ENCODE measurements at regions not wholly inside any gene's neighbourhood (a gene's known extent, or its start where the extent isn't known, plus 50 kb on each side); places are given as distances from the start of the nearest gene placed in this dataset.
"Not testable (repeated sequence)": the region's sequence is repeated elsewhere in the genome, so short reads cannot be mapped to it uniquely, and the experiment has no call there.

GRCh38 chr7:125984795-125985194 is 1055.2 kb upstream of the POT1 start:
- no peak for DNase-seq

GRCh38 chr7:125971656-125972055 is 1042.0 kb upstream of the POT1 start:
- DNase-seq, result no peak

GRCh38 chr7:125966278-125967048 is 1036.8 kb upstream of the POT1 start:
- DNase-seq, result no peak

GRCh38 chr7:125934955-125935354 is 1005.3 kb upstream of the POT1 start:
- no peak for DNase-seq

GRCh38 chr7:125934539-125934938 is 1004.9 kb upstream of the POT1 start:
- DNase-seq, result no peak

GRCh38 chr7:125930848-125931247 is 1001.2 kb upstream of the POT1 start:
- no peak for DNase-seq

- DNase-seq, result no peak
Measured at GRCh38 chr7:125927556-125927955, 997.9 kb upstream of the POT1 start.

- no peak for DNase-seq
Measured at GRCh38 chr7:125926621-125927020, 997.0 kb upstream of the POT1 start.

GRCh38 chr7:125924037-125924436 is 994.4 kb upstream of the POT1 start:
- no peak for DNase-seq

GRCh38 chr7:125915381-125915948 is 985.8 kb upstream of the POT1 start:
- DNase-seq, result not testable (repeated sequence)

GRCh38 chr7:125908711-125909110 is 979.1 kb upstream of the POT1 start:
- DNase-seq, result no peak

GRCh38 chr7:125899577-125899976 is 970.0 kb upstream of the POT1 start:
- DNase-seq, result no peak

GRCh38 chr7:125892434-125892833 is 962.8 kb upstream of the POT1 start:
- DNase-seq, result no peak

GRCh38 chr7:125878988-125879387 is 949.4 kb upstream of the POT1 start:
- no peak for DNase-seq

GRCh38 chr7:125878235-125878956 is 948.8 kb upstream of the POT1 start:
- no peak for DNase-seq

- no peak for DNase-seq
Measured at GRCh38 chr7:125877246-125877645, 947.6 kb upstream of the POT1 start.

GRCh38 chr7:125876431-125876830 is 946.8 kb upstream of the POT1 start:
- DNase-seq, result no peak

- DNase-seq, result no peak
Measured at GRCh38 chr7:125871431-125871830, 941.8 kb upstream of the POT1 start.

- no peak for DNase-seq
Measured at GRCh38 chr7:125857606-125858005, 928.0 kb upstream of the POT1 start.

- no peak for DNase-seq
Measured at GRCh38 chr7:125848157-125848556, 918.5 kb upstream of the POT1 start.

GRCh38 chr7:125847692-125848091 is 918.1 kb upstream of the POT1 start:
- DNase-seq, result no peak

- DNase-seq, result no peak
Measured at GRCh38 chr7:125847055-125847454, 917.4 kb upstream of the POT1 start.

- no peak for DNase-seq
Measured at GRCh38 chr7:125845686-125846085, 916.1 kb upstream of the POT1 start.
